Mesenchymal stem cell (in vitro differentiated cells and primary cell): ENCODE measurements at regions not wholly inside any gene's neighbourhood (a gene's known extent, or its start where the extent isn't known, plus 50 kb on each side); places are given as distances from the start of the nearest gene placed in this dataset.

Experiments
- DNase-seq: peaks from one replicate; pipeline ENCODE4 v3.0.0-alpha.2; 2013
- H2AFZ ChIP-seq: one replicate; pipeline ENCODE4 v1.6.1; 2013; ENCODE audit warnings: low read depth, mild to moderate bottlenecking, control low read depth, inconsistent platforms, low read length, moderate library complexity
- H2AK5ac ChIP-seq: 2 replicates; pipeline ENCODE4 v1.6.1; 2013; ENCODE audit warnings: low read length, moderate library complexity, mild to moderate bottlenecking, inconsistent platforms; ENCODE audit not compliant: severe bottlenecking
- H2BK120ac ChIP-seq: one replicate; pipeline ENCODE4 v1.6.1; 2013; ENCODE audit warnings: low read depth, mild to moderate bottlenecking, inconsistent platforms, low read length, moderate library complexity
- H2BK12ac ChIP-seq, 2 experiments: one replicate each; pipeline ENCODE4 v1.6.1; 2013; ENCODE audit warnings: inconsistent platforms in 2 of 2, low read length in 2 of 2, mild to moderate bottlenecking in 2 of 2, moderate library complexity in 2 of 2, control low read depth in 1 of 2
- H2BK15ac ChIP-seq: one replicate; pipeline ENCODE4 v1.6.1; 2013; ENCODE audit warnings: mild to moderate bottlenecking, low read depth, inconsistent platforms; ENCODE audit not compliant: poor library complexity, severe bottlenecking
- H2BK5ac ChIP-seq: 2 replicates; pipeline ENCODE4 v1.6.1; 2013; ENCODE audit warnings: low read depth, mild to moderate bottlenecking, low read length, control low read depth, inconsistent platforms; ENCODE audit not compliant: poor library complexity, severe bottlenecking
- H3K14ac ChIP-seq, 2 experiments: one replicate each; pipeline ENCODE4 v1.6.1; 2013; ENCODE audit warnings: inconsistent platforms in 2 of 2, low read length in 2 of 2, control low read depth in 1 of 2, mild to moderate bottlenecking in 1 of 2, moderate library complexity in 1 of 2
- H3K18ac ChIP-seq, 2 experiments: one replicate each; pipeline ENCODE4 v1.6.1; 2013; ENCODE audit warnings: inconsistent platforms in 2 of 2, low read length in 2 of 2, control low read depth in 1 of 2, low read depth in 1 of 2, mild to moderate bottlenecking in 1 of 2
- H3K23ac ChIP-seq, 2 experiments: one replicate each; pipeline ENCODE4 v1.6.1; 2013; ENCODE audit warnings: inconsistent platforms in 2 of 2, low read length in 2 of 2, mild to moderate bottlenecking in 2 of 2, moderate library complexity in 2 of 2, control low read depth in 1 of 2
- H3K27ac ChIP-seq: 2 replicates; pipeline ENCODE4 v1.5.1; 2013; ENCODE audit warnings: mild to moderate bottlenecking, moderate library complexity, low read length, control low read depth, inconsistent platforms; ENCODE audit not compliant: poor library complexity, severe bottlenecking
- H3K27me3 ChIP-seq, 2 experiments: 2 replicates each; pipeline versions ENCODE4 v1.6.1 to v1.7.0; 2013; ENCODE audit warnings: low read length in 2 of 2, mild to moderate bottlenecking in 2 of 2, moderate library complexity in 2 of 2, control low read depth in 1 of 2, inconsistent platforms in 1 of 2; ENCODE audit not compliant: control insufficient read depth in 1 of 2, insufficient read depth in 1 of 2
- H3K36me3 ChIP-seq, 2 experiments: 2 replicates each; pipeline versions ENCODE4 v1.6.1 to v1.7.0; 2013; ENCODE audit warnings: low read length in 2 of 2, control low read depth in 1 of 2, inconsistent platforms in 1 of 2, low read depth in 1 of 2, mild to moderate bottlenecking in 1 of 2; ENCODE audit not compliant: insufficient read depth in 2 of 2, control insufficient read depth in 1 of 2
- H3K4ac ChIP-seq, 2 experiments: one replicate each; pipeline ENCODE4 v1.6.1; 2013; ENCODE audit warnings: inconsistent platforms in 2 of 2, low read length in 2 of 2, mild to moderate bottlenecking in 2 of 2, moderate library complexity in 2 of 2, control low read depth in 1 of 2, low read depth in 1 of 2
- H3K4me1 ChIP-seq: 2 replicates; pipeline ENCODE4 v1.6.1; 2013; ENCODE audit warnings: low read depth, low read length, control low read depth; ENCODE audit not compliant: control insufficient read depth, insufficient read depth
- H3K4me2 ChIP-seq: 2 replicates; pipeline ENCODE4 v1.6.1; 2013; ENCODE audit warnings: low read length, mild to moderate bottlenecking, inconsistent platforms; ENCODE audit not compliant: poor library complexity, severe bottlenecking
- H3K4me3 ChIP-seq, 2 experiments: 2 replicates each; pipeline versions ENCODE4 v1.5.1 to v1.7.0; 2013; ENCODE audit warnings: low read length in 2 of 2, mild to moderate bottlenecking in 2 of 2, control low read depth in 1 of 2, low read depth in 1 of 2; ENCODE audit not compliant: insufficient read depth in 1 of 2
- H3K79me1 ChIP-seq: replicated peaks from 2 replicates; pipeline ENCODE4 v1.6.1; 2013; ENCODE audit warnings: mild to moderate bottlenecking, control low read depth, low read length, inconsistent platforms; ENCODE audit not compliant: poor library complexity, severe bottlenecking
- H3K9ac ChIP-seq: 2 replicates; pipeline ENCODE4 v1.7.0; 2013; ENCODE audit warnings: mild to moderate bottlenecking, low read length, moderate library complexity
- H3K9me3 ChIP-seq: 2 replicates; pipeline ENCODE4 v1.7.0; 2013; ENCODE audit warnings: mild to moderate bottlenecking, low read length; ENCODE audit not compliant: control insufficient read depth
- H4K8ac ChIP-seq: one replicate; pipeline ENCODE4 v1.6.1; 2013; ENCODE audit warnings: inconsistent platforms, mild to moderate bottlenecking, low read length, moderate library complexity
- H4K91ac ChIP-seq: one replicate; pipeline ENCODE4 v1.6.1; 2013; ENCODE audit warnings: mild to moderate bottlenecking, low read length, inconsistent platforms
- WGBS: methylation state at CpG from one replicate; pipeline ENCODE4 v1.1.7; 2013; ENCODE audit warnings: mixed read lengths; 5-methylcytosine and 5-hydroxymethylcytosine counted together

DNA sequence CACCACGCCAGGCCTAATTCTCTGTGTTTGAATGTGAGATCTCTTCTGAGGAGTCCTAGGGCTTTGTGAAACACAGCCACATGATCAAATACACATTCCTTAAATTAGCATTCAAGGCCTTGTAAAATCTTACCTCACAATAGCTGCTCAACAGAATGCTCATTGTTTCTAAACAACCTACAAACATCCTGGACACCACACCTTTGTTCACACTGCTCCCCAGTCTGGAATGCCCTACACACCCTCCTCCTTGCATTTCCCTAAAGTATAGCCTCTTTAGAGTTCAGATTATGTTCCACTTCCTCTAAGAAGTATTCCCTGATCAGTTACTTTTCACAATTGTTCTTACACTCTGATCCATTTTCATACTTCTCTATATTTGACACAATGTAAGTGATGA lies 110.6 kb downstream of the AGTR2 start:
- Histone ChIP-seq H3K4me1 (no peaks in the 10 kb centered on the region), H3K14ac (no peak overlapping the region), H2BK120ac (no peak overlapping the region), H3K27ac (no peak overlapping the region), H2BK5ac (no peak overlapping the region), H3K27me3 (no peaks in the 10 kb centered on the region), H2BK15ac (no peak overlapping the region), H4K91ac (no peak overlapping the region), H3K79me1 (no peaks in the 10 kb centered on the region), H2BK12ac (no peak overlapping the region), H3K4me3 (no peak overlapping the region), H3K36me3 (no peaks in the 10 kb centered on the region), H3K9ac (no peak overlapping the region), H3K18ac (no peak overlapping the region), H2AFZ (no peak overlapping the region), H3K4ac (no peak overlapping the region), H4K8ac (no peak overlapping the region), H2AK5ac (no peak overlapping the region), H3K4me2 (no peak overlapping the region), H3K23ac (no peak overlapping the region), H3K9me3 (no peaks in the 10 kb centered on the region)
- no peak for DNase-seq
- WGBS = no CpG with 5 or more reads among the region's 1 CpG

DNA sequence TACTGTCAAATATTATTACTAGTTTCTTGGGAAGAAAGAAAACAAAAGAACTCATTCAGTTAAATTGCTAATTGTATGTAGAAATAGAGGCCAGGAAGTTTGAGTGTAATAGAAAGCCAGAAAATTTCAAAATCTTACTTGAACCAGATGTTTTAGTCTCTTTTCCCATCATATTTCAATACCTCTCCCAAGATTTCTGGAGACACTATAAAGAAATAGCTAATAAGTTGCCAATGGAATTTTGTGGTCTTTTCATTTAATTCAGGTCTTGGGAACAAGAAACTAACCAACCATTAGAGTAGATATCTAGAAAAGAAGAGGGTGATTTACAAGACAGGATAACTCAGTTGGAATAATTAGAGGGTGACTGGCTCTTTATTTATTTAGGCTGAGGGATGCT lies 112.2 kb downstream of the AGTR2 start:
- no peak overlapping the region for H2BK15ac ChIP-seq

DNA sequence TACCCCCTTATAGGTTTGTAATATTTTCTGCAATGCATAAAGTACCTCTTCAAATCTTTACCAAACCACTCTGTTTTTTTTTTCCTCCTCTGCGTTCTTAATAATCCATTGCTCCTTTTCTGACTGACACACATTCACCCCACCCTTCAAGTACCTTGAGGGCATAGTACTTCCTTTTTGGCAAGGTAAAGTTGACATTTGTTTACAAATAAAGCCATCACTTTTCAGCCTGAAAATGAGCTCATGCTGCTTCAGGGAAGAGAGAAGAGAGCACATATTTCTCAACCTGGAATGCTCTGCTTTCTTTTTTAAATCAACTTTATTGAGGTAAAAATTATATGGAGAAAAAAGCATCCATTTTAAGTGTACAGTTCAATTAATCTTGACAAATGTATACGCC lies 113.9 kb downstream of the AGTR2 start:
- Histone ChIP-seq H4K91ac (no peak overlapping the region), H2AFZ (no peak overlapping the region), H2AK5ac (no peak overlapping the region), H3K79me1 (no peaks in the 10 kb centered on the region), H4K8ac (no peak overlapping the region), H2BK15ac (no peak overlapping the region), H3K14ac (no peak overlapping the region), H3K4ac (no peak overlapping the region), H3K18ac (no peak overlapping the region), H3K9me3 (no peaks in the 10 kb centered on the region), H3K4me3 (no peak overlapping the region), H3K27me3 (no peaks in the 10 kb centered on the region), H3K4me1 (no peaks in the 10 kb centered on the region), H3K9ac (no peak overlapping the region), H2BK5ac (no peak overlapping the region), H2BK12ac (no peak overlapping the region), H3K4me2 (no peak overlapping the region), H3K23ac (no peak overlapping the region), H3K27ac (no peak overlapping the region), H3K36me3 (no peaks in the 10 kb centered on the region), H2BK120ac (no peak overlapping the region)
- no peak for DNase-seq
- 60% methylated on average over 2 of the region's 2 CpGs for WGBS

More for the DNA sequence above, 112.2 kb downstream of the AGTR2 start:
- no peak for DNase-seq
- Histone ChIP-seq H3K9ac (no peak overlapping the region), H3K23ac (no peak overlapping the region), H2BK120ac (no peak overlapping the region), H3K4me3 (no peak overlapping the region), H4K91ac (no peak overlapping the region), H3K36me3 (no peaks in the 10 kb centered on the region), H2AFZ (no peak overlapping the region), H3K4me1 (no peaks in the 10 kb centered on the region), H4K8ac (no peak overlapping the region), H2BK5ac (no peak overlapping the region), H3K4ac (no peak overlapping the region), H3K14ac (no peak overlapping the region), H3K4me2 (no peak overlapping the region), H3K9me3 (no peaks in the 10 kb centered on the region), H3K27ac (no peak overlapping the region), H3K18ac (no peak overlapping the region), H2AK5ac (no peak overlapping the region), H2BK12ac (no peak overlapping the region), H3K79me1 (no peaks in the 10 kb centered on the region), H3K27me3 (no peaks in the 10 kb centered on the region)

DNA sequence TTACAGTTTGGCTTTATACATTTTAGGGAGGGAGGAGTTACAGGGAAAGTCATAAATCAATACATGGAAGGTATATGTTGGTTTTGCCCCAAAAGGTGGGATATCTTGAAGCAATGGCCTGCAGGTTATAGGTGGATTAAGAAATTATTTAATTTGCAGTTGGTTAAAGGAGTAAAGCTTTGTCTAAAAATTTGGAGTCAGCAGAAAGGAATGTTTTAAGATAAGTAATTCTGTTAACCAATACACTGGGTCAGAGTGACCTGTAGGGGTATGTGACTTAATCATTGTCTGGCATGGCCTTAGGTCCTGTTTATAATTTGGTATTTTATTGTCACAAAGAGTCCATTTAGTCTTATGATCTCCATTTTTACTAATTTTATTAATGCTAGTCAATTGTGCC lies 115.0 kb downstream of the AGTR2 start:
- no peak overlapping the region for H3K9ac ChIP-seq
- H3K23ac ChIP-seq = no peak overlapping the region
- no peak overlapping the region for H4K91ac ChIP-seq
- H2AK5ac ChIP-seq = no peak overlapping the region
- no peak for DNase-seq
- no peak overlapping the region for H3K4me2 ChIP-seq
- no peak overlapping the region for H2BK15ac ChIP-seq
- no peak overlapping the region for H2AFZ ChIP-seq
- H3K9me3 ChIP-seq = no peaks in the 10 kb centered on the region
- H3K79me1 ChIP-seq = no peaks in the 10 kb centered on the region
- H3K27me3 ChIP-seq = no peaks in the 10 kb centered on the region
- no peak overlapping the region for H2BK12ac ChIP-seq
- no peak overlapping the region for H4K8ac ChIP-seq
- no peak overlapping the region for H2BK120ac ChIP-seq
- H3K4ac ChIP-seq = no peak overlapping the region
- H3K36me3 ChIP-seq = no peaks in the 10 kb centered on the region
- no peak overlapping the region for H2BK5ac ChIP-seq
- H3K14ac ChIP-seq = no peak overlapping the region
- H3K18ac ChIP-seq = no peak overlapping the region
- no peak overlapping the region for H3K27ac ChIP-seq
- no peaks in the 10 kb centered on the region for H3K4me1 ChIP-seq
- H3K4me3 ChIP-seq = no peak overlapping the region
